ENCODE measurements at regions not wholly inside any gene's neighbourhood (a gene's known extent, or its start where the extent isn't known, plus 50 kb on each side); places are given as distances from the start of the nearest gene placed in this dataset.

GRCh38 chr7:12785473-12785872, 98.0 kb downstream of the ARL4A start:
- TF ChIP-seq EP300 (IDR thresholded peaks at IDR 0.05) (no peak), POLR2A (IDR thresholded peaks at IDR 0.05) (no peak)

GRCh38 chr7:12786494-12786893, 99.1 kb downstream of the ARL4A start:
- no peaks in the 10 kb centered on the region for H3K4me1 ChIP-seq
- no peaks in the 10 kb centered on the region for H3K27me3 ChIP-seq
- intact Hi-C loops (cut with DNase I) = no loop called here
- no peaks in the 10 kb centered on the region for H3K9me3 ChIP-seq
- H3K36me3 ChIP-seq = no peaks in the 10 kb centered on the region
- no peak for DNase-seq
- H3K27ac ChIP-seq = no peak overlapping the region
- TF ChIP-seq POLR2A (IDR thresholded peaks at IDR 0.05) (no peak), EP300 (IDR thresholded peaks at IDR 0.05) (no peak), POLR2AphosphoS5 (IDR thresholded peaks at IDR 0.05) (no peak)
- TF ChIP-seq, protein P1, sequence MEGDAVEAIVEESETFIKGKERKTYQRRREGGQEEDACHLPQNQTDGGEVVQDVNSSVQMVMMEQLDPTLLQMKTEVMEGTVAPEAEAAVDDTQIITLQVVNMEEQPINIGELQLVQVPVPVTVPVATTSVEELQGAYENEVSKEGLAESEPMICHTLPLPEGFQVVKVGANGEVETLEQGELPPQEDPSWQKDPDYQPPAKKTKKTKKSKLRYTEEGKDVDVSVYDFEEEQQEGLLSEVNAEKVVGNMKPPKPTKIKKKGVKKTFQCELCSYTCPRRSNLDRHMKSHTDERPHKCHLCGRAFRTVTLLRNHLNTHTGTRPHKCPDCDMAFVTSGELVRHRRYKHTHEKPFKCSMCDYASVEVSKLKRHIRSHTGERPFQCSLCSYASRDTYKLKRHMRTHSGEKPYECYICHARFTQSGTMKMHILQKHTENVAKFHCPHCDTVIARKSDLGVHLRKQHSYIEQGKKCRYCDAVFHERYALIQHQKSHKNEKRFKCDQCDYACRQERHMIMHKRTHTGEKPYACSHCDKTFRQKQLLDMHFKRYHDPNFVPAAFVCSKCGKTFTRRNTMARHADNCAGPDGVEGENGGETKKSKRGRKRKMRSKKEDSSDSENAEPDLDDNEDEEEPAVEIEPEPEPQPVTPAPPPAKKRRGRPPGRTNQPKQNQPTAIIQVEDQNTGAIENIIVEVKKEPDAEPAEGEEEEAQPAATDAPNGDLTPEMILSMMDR (IDR thresholded peaks at IDR 0.05) = no peak
- 74 to 75% methylated on average over 4 of the region's 4 CpGs for WGBS, 2 donors
- H3K4me3 ChIP-seq = no peak overlapping the region

More at GRCh38 chr7:12785473-12785872, 98.0 kb downstream of the ARL4A start:
- Histone ChIP-seq H3K4me1 (no peaks in the 10 kb centered on the region), H3K27ac (no peak overlapping the region), H3K27me3 (no peaks in the 10 kb centered on the region), H3K9me3 (no peaks in the 10 kb centered on the region), H3K4me3 (no peak overlapping the region), H3K36me3 (no peaks in the 10 kb centered on the region)
- WGBS, 2 donors = 24 to 67% methylated on average over 4 of the region's 4 CpGs
- intact Hi-C loops (cut with DNase I) = no loop called here
- DNase-seq = no peak

DNA sequence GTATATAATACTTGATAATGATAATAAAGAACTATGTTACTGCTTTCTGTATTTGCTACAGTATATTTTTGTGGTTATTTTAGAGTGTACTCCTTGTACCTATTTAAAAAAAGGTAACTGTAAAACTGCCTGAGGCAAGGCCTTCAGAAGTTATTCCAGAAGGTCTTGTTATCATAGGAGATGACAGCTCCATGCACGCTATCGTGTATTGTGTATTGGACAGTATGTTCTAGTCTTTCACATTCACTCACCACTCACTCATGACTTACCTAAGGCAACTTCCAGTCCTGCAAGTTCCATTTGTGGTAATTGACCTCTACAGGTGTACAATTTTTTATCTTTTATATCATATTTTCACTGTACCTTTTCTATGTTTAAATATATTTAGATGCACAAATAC, 100.7 kb downstream of the ARL4A start:
- 93% methylated on average over 2 of the region's 2 CpGs for WGBS, 2 donors
- Histone ChIP-seq H3K4me1 (no peaks in the 10 kb centered on the region), H3K27me3 (no peaks in the 10 kb centered on the region), H3K4me3 (no peak overlapping the region), H3K9me3 (no peaks in the 10 kb centered on the region), H3K36me3 (no peaks in the 10 kb centered on the region), H3K27ac (no peak overlapping the region)
- TF ChIP-seq POLR2A (IDR thresholded peaks at IDR 0.05) (no peak), POLR2AphosphoS5 (IDR thresholded peaks at IDR 0.05) (no peak), EP300 (IDR thresholded peaks at IDR 0.05) (no peak)
- TF ChIP-seq, protein P1 (IDR thresholded peaks at IDR 0.05) = no peak
- intact Hi-C loops (cut with DNase I) = no loop called here
- no peak for DNase-seq

DNA sequence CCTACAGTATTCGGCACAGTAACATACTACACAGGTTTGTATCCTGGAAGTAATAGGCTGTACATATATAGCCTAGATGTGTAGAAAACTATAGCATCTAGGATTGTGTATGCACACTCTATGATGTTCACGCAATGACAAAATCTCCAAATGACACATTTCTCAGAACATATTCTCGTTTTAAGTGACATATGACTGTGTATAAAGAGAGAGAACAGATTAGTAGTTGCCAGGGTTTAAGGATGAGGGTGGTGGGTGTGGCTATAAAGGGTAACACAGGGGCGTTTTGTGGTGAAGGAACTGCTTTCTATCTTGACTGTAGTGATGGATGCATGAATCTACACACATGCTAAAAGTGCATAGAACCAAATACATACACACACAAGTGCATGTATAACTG, 101.2 kb downstream of the ARL4A start:
- intact Hi-C loops (cut with DNase I) = no loop called here
- Histone ChIP-seq H3K27me3 (no peaks in the 10 kb centered on the region), H3K4me1 (no peaks in the 10 kb centered on the region), H3K36me3 (no peaks in the 10 kb centered on the region), H3K27ac (no peak overlapping the region), H3K9me3 (no peaks in the 10 kb centered on the region), H3K4me3 (no peak overlapping the region)
- DNase-seq = no peak
- 66 to 81% methylated on average over 4 of the region's 4 CpGs for WGBS, 2 donors
- TF ChIP-seq EP300 (IDR thresholded peaks at IDR 0.05) (no peak), POLR2AphosphoS5 (IDR thresholded peaks at IDR 0.05) (no peak), POLR2A (IDR thresholded peaks at IDR 0.05) (no peak)
- TF ChIP-seq, protein P1 (IDR thresholded peaks at IDR 0.05) = no peak

- no peak overlapping the region for H3K4me3 ChIP-seq
- TF ChIP-seq POLR2AphosphoS5 (IDR thresholded peaks at IDR 0.05) (no peak), POLR2A (IDR thresholded peaks at IDR 0.05) (no peak), EP300 (IDR thresholded peaks at IDR 0.05) (no peak)
- TF ChIP-seq, protein P1 (IDR thresholded peaks at IDR 0.05) = no peak
- 60 to 70% methylated on average over 3 of the region's 3 CpGs for WGBS, 2 donors
- H3K27me3 ChIP-seq = no peaks in the 10 kb centered on the region
- intact Hi-C loops (cut with DNase I) = no loop called here
- H3K4me1 ChIP-seq = no peaks in the 10 kb centered on the region
- no peaks in the 10 kb centered on the region for H3K9me3 ChIP-seq
- no peak overlapping the region for H3K27ac ChIP-seq
- H3K36me3 ChIP-seq = no peaks in the 10 kb centered on the region
- DNase-seq = no peak
Observed at GRCh38 chr7:12794722-12795302, 107.4 kb downstream of the ARL4A start.

Measured in sigmoid colon (tissue), 6 donors.